SK-N-SH (cell line): ENCODE measurements at regions not wholly inside any gene's neighbourhood (a gene's known extent, or its start where the extent isn't known, plus 50 kb on each side); places are given as distances from the start of the nearest gene placed in this dataset.

ENCODE experiments used
- CTCF ChIP-seq: fragments of 200-600 bp; sonication (generic); IDR thresholded peaks from 2 replicates; pipeline ENCODE4 v1.6.1; 2017; ENCODE audit warnings: antibody characterized with exemption, mild to moderate bottlenecking, moderate library complexity
- EP300 ChIP-seq, 2 experiments: IDR thresholded peaks; 2 replicates each; pipeline versions ENCODE4 v1.4.0 to v1.6.1; 2012; ENCODE audit warnings: borderline replicate concordance in 1 of 2, low read depth in 1 of 2, low read length in 1 of 2
- FOSL2 ChIP-seq: IDR thresholded peaks from 2 replicates; pipeline ENCODE4 v1.4.0; 2012; ENCODE audit warnings: low read depth, mild to moderate bottlenecking, moderate library complexity, borderline replicate concordance
- JUND ChIP-seq: IDR thresholded peaks from 2 replicates; pipeline ENCODE4 v1.4.0; 2012
- NRF1 ChIP-seq: IDR thresholded peaks from 2 replicates; pipeline ENCODE4 v1.6.1; 2012; ENCODE audit warnings: low read depth, mild to moderate bottlenecking, low read length
- PBX3 ChIP-seq: IDR thresholded peaks from 2 replicates; pipeline ENCODE4; 2012
- POLR2AphosphoS5 ChIP-seq: IDR thresholded peaks from 2 replicates; pipeline ENCODE4 v1.6.1; 2012; ENCODE audit warnings: low read depth, low read length
- REST ChIP-seq: IDR thresholded peaks from 2 replicates; pipeline ENCODE4 v1.6.1; 2012; ENCODE audit warnings: mild to moderate bottlenecking, low read depth, low read length, moderate library complexity
- TAF1 ChIP-seq: IDR thresholded peaks from 2 replicates; pipeline ENCODE4 v1.6.1; 2012; ENCODE audit warnings: low read depth, mild to moderate bottlenecking, low read length, moderate library complexity, borderline replicate concordance

GRCh38 chr3:148005456-148005855 is 596.3 kb downstream of the ZIC1 start:
- TF ChIP-seq CTCF (no peak), POLR2AphosphoS5 (no peak), EP300 (IDR thresholded peaks at IDR 0.05; ENCODE audit: borderline replicate concordance in 1 of 2, low read depth in 1 of 2, low read length in 1 of 2) (no peak), PBX3 (no peak), FOSL2 (no peak), REST (no peak), JUND (no peak), NRF1 (no peak), TAF1 (no peak)
